ENCODE measurements at regions not wholly inside any gene's neighbourhood (a gene's known extent, or its start where the extent isn't known, plus 50 kb on each side); places are given as distances from the start of the nearest gene placed in this dataset.

GRCh38 chr18:54465502-54465901 lies 107.8 kb downstream of the C18orf54 start:
- Histone ChIP-seq H3K4me1 (replicated peaks in 1 of 4; ENCODE audit: control insufficient read depth in 3 of 4, insufficient read depth in 4 of 4, low read length in 3 of 4) (peaks cover 0 to 3% (median 0%) of the 10 kb centered on the region in 4 experiments; a peak in 1 of 7 replicates), H3K79me1 (ENCODE audit: low read depth, low read length) (no peaks in the 10 kb centered on the region), H2BK120ac (replicated peaks; ENCODE audit: low read depth, low read length) (no peak overlapping the region), H2BK15ac (ENCODE audit: low read length) (no peak overlapping the region; the same call in 1 of the 2 replicates), H3K9me3 (ENCODE audit: insufficient read depth in 2 of 2, low read depth in 1 of 2, low read length in 1 of 2) (no peaks in the 10 kb centered on the region), H3K27me3 (replicated peaks in 1 of 4; ENCODE audit: control insufficient read depth in 3 of 4, extremely low read depth in 1 of 4, insufficient read depth in 3 of 4, low read length in 3 of 4) (peaks cover 0 to 1% (median 0%) of the 10 kb centered on the region in 4 experiments; a peak in 1 of 7 replicates), H2AK5ac (ENCODE audit: low read depth, low read length) (no peak overlapping the region), H3K9ac (replicated peaks in 1 of 4; ENCODE audit: extremely low read depth in 1 of 4, low read depth in 3 of 4, low read length in 3 of 4) (no peak overlapping the region), H3K4ac (replicated peaks; ENCODE audit: insufficient read length, low read depth, low read length) (no peak overlapping the region), H2BK5ac (ENCODE audit: low read depth, low read length) (no peak overlapping the region), H4K5ac (ENCODE audit: insufficient read length, low read depth, low read length) (no peak overlapping the region), H2BK20ac (ENCODE audit: low read length) (no peak overlapping the region), H3K79me2 (ENCODE audit: control insufficient read depth in 1 of 2, insufficient read depth in 2 of 2, low read length in 2 of 2) (no peaks in the 10 kb centered on the region), H3K27ac (ENCODE audit: low read depth, low read length) (no peak overlapping the region), H3K14ac (ENCODE audit: insufficient read length) (no peak overlapping the region), H3K36me3 (ENCODE audit: control insufficient read depth in 2 of 4, insufficient read depth in 4 of 4, low read length in 3 of 4) (no peaks in the 10 kb centered on the region), H3K23ac (ENCODE audit: insufficient read length) (no peak overlapping the region), H3K4me2 (ENCODE audit: insufficient read depth in 1 of 2, low read depth in 2 of 2, low read length in 2 of 2) (no peak overlapping the region), H4K20me1 (replicated peaks in 1 of 2; ENCODE audit: control insufficient read depth in 1 of 2, insufficient read depth in 2 of 2, low read length in 2 of 2) (no peaks in the 10 kb centered on the region), H2AFZ (ENCODE audit: low read length) (peak overlapping the region; percentile 96), H3K23me2 (ENCODE audit: low read depth, low read length) (no peaks in the 10 kb centered on the region; the same call in 1 of the 2 replicates), H4K91ac (replicated peaks; ENCODE audit: insufficient read length, low read length) (no peak overlapping the region), H3K18ac (ENCODE audit: extremely low read depth, low read length) (no peak overlapping the region), H4K8ac (ENCODE audit: extremely low read depth, insufficient read depth, low read length) (no peak overlapping the region), H2BK12ac (ENCODE audit: low read depth, low read length) (no peak overlapping the region), H3K56ac (replicated peaks; ENCODE audit: insufficient read length, low read depth, low read length) (no peak overlapping the region), H3K4me3 (ENCODE audit: extremely low read depth in 1 of 4, insufficient read depth in 2 of 4, low read depth in 3 of 4, low read length in 4 of 4) (no peak overlapping the region)
- no peak for DNase-seq (ENCODE audit: low read depth in 1 of 2, low spot score in 2 of 2)
- 66% methylated on average over 2 of the region's 2 CpGs; no CpG with 5 or more reads in 1 of the 2 experiments for WGBS, 2 experiments (ENCODE audit: extremely low coverage in 1 of 2, insufficient coverage in 1 of 2, insufficient read length in 1 of 2, insufficient replicate concordance in 2 of 2, low coverage in 1 of 2, low lambda C conversion rate in 2 of 2, missing lambda C conversion rate in 1 of 2)
- CTCF ChIA-PET (ENCODE audit: partially characterized antibody): interaction anchor here (0.9 to 1.2 kb wide), 3 partner anchors 16 to 94 kb away, joined by 3 to 4 read pairs (median 3); no protein-coding TSS in a partner anchor
- no peak for TF ChIP-seq NANOG (IDR thresholded peaks at IDR 0.05; ENCODE audit: insufficient read depth, low read depth, low read length, poor library complexity, severe bottlenecking)
- TF ChIP-seq SAP30 (IDR thresholded peaks at IDR 0.05; ENCODE audit: insufficient read depth, insufficient replicate concordance, low read length): no peak
- TF ChIP-seq BCL11A (IDR thresholded peaks at IDR 0.05; ENCODE audit: low read depth in 2 of 2, low read length in 2 of 2): no peak
- TF ChIP-seq E2F6 (IDR thresholded peaks at IDR 0.05): no peak
- no peak for TF ChIP-seq GTF2F1 (IDR thresholded peaks at IDR 0.05; ENCODE audit: borderline replicate concordance, low read depth, low read length)
- TF ChIP-seq USF2 (IDR thresholded peaks at IDR 0.05; ENCODE audit: low read length): no peak
- no peak for TF ChIP-seq NRF1 (IDR thresholded peaks at IDR 0.05; ENCODE audit: low read depth, low read length)
- TF ChIP-seq SIN3A (conservative IDR thresholded peaks at IDR 0.05 in 1 of 2, IDR thresholded peaks at IDR 0.05 in 1 of 2; ENCODE audit: low read depth in 1 of 2, low read length in 2 of 2): no peak
- no peak for TF ChIP-seq EP300 (IDR thresholded peaks at IDR 0.05; ENCODE audit: borderline replicate concordance in 1 of 2, low read depth in 2 of 2, low read length in 2 of 2)
- TF ChIP-seq JUND (IDR thresholded peaks at IDR 0.05; ENCODE audit: low read length): no peak
- TF ChIP-seq SIX5 (IDR thresholded peaks at IDR 0.05; ENCODE audit: low read depth, low read length): no peak
- POLR2A ChIA-PET (ENCODE audit: partially characterized antibody): no interaction called here
- no peak for FAIRE-seq
